ENCODE measurements at regions not wholly inside any gene's neighbourhood (a gene's known extent, or its start where the extent isn't known, plus 50 kb on each side); places are given as distances from the start of the nearest gene placed in this dataset.

- DNase-seq: no peak
Observed at GRCh38 chr1:201751872-201752271, 77.1 kb upstream of the IPO9 start.

GRCh38 chr1:201752333-201752732 is 76.6 kb upstream of the IPO9 start:
- DNase-seq: no peak

- DNase-seq: no peak
Observed at GRCh38 chr1:201753492-201753891, 75.5 kb upstream of the IPO9 start.

GRCh38 chr1:201754353-201754752 is 74.6 kb upstream of the IPO9 start:
- DNase-seq: no peak

GRCh38 chr1:201755200-201755599 is 73.8 kb upstream of the IPO9 start:
- DNase-seq: no peak

GRCh38 chr1:201756406-201756805 is 72.6 kb upstream of the IPO9 start:
- no peak for DNase-seq

GRCh38 chr1:201758499-201759050 is 70.4 kb upstream of the IPO9 start:
- DNase-seq: no peak

GRCh38 chr1:201759194-201759815 is 69.7 kb upstream of the IPO9 start:
- no peak for DNase-seq

- no peak for DNase-seq
Observed at GRCh38 chr1:201760516-201760915, 68.4 kb upstream of the IPO9 start.

- no peak for DNase-seq
Observed at GRCh38 chr1:201761178-201761577, 67.8 kb upstream of the IPO9 start.

GRCh38 chr1:201761871-201762270 is 67.1 kb upstream of the IPO9 start:
- no peak for DNase-seq

- DNase-seq: no peak
Observed at GRCh38 chr1:201762381-201762780, 66.6 kb upstream of the IPO9 start.

- no peak for DNase-seq
Observed at GRCh38 chr1:201763455-201764140, 65.4 kb upstream of the IPO9 start.

- no peak for DNase-seq
Observed at GRCh38 chr1:201764166-201764565, 64.8 kb upstream of the IPO9 start.

- DNase-seq: no peak
Observed at GRCh38 chr1:201764579-201764978, 64.4 kb upstream of the IPO9 start.

GRCh38 chr1:201766131-201766866 is 62.7 kb upstream of the IPO9 start:
- no peak for DNase-seq

- DNase-seq: no peak
Observed at GRCh38 chr1:201767339-201767738, 61.6 kb upstream of the IPO9 start.

- DNase-seq: no peak
Observed at GRCh38 chr1:201769072-201769471, 59.9 kb upstream of the IPO9 start.

GRCh38 chr1:201769966-201770365 is 59.0 kb upstream of the IPO9 start:
- DNase-seq: no peak

- no peak for DNase-seq
Observed at GRCh38 chr1:201771466-201771865, 57.5 kb upstream of the IPO9 start.

- no peak for DNase-seq
Observed at GRCh38 chr1:201772178-201772577, 56.8 kb upstream of the IPO9 start.

GRCh38 chr1:201773764-201774163 is 55.2 kb upstream of the IPO9 start:
- DNase-seq: no peak

GRCh38 chr1:201774224-201774982 is 54.6 kb upstream of the IPO9 start:
- no peak for DNase-seq

Data from activated T-cell treated with anti-CD3 and anti-CD28 coated beads, Interleukin-2, amount 50 U/mL, for 1 hour (primary cell).